Panc1 (cell line): ENCODE measurements at regions not wholly inside any gene's neighbourhood (a gene's known extent, or its start where the extent isn't known, plus 50 kb on each side); places are given as distances from the start of the nearest gene placed in this dataset.

Source experiments
- ATAC-seq: fragments of 200-7000 bp; cut with Tn5 transposase; 2 replicates; pipeline ENCODE4 v1.9.1; 2020; ENCODE audit warnings: mild to moderate bottlenecking, moderate library complexity
- BruUV-seq: library from RNA; stranded (reverse); fragments of 400-500 nt; replicated peaks from 2 replicates; lab custom pipeline; 2021; lab: Mats Ljungman, UMichigan
- CTCF ChIA-PET: fragments of 300-600 bp; sonication (Branson Sonifier 250); formaldehyde crosslinking; loops from one replicate; lab custom pipeline; 2022; ENCODE audit warnings: antibody characterized with exemption; lab: Charles Lee
- POLR2A ChIA-PET: fragments of 300-600 bp; sonication (Branson Sonifier 250); formaldehyde crosslinking; loops from one replicate; lab custom pipeline; 2022; ENCODE audit warnings: antibody characterized with exemption; lab: Charles Lee
- DNase-seq: peaks from one replicate; pipeline ENCODE4 v3.0.0-alpha.2; 2010; ENCODE audit warnings: low read depth, low spot score
- H3K27ac ChIP-seq: 2 replicates; pipeline ENCODE4 v1.5.1; 2011; ENCODE audit warnings: mild to moderate bottlenecking, low read length, inconsistent platforms
- H3K27me3 ChIP-seq: fragments of 200-500 bp; sonication (Bioruptor generic); 2 replicates; pipeline ENCODE4 v1.6.0; 2014; ENCODE audit warnings: low read length, inconsistent platforms; ENCODE audit not compliant: control insufficient read depth, insufficient read depth
- H3K36me3 ChIP-seq: fragments of 200-500 bp; sonication (Bioruptor generic); 2 replicates; pipeline ENCODE4 v1.5.1; 2014; ENCODE audit warnings: inconsistent platforms, mild to moderate bottlenecking, low read length, moderate library complexity; ENCODE audit not compliant: control insufficient read depth, insufficient read depth
- H3K4me1 ChIP-seq: 2 replicates; pipeline ENCODE4 v1.5.1; 2011; ENCODE audit warnings: inconsistent platforms, mild to moderate bottlenecking, low read length, moderate library complexity; ENCODE audit not compliant: control insufficient read depth, insufficient read depth
- H3K4me3 ChIP-seq, 2 experiments: 2 replicates each; pipeline ENCODE4 v1.5.1; 2011 to 2012; ENCODE audit warnings: low read depth in 2 of 2, low read length in 2 of 2, mild to moderate bottlenecking in 2 of 2, inconsistent platforms in 1 of 2, moderate library complexity in 1 of 2
- H3K9me3 ChIP-seq: fragments of 200-500 bp; sonication (Bioruptor generic); 2 replicates; pipeline ENCODE4 v1.5.1; 2014; ENCODE audit warnings: low read depth, mild to moderate bottlenecking, inconsistent platforms, low read length, moderate library complexity; ENCODE audit not compliant: control insufficient read depth, insufficient read depth
- POLR2AphosphoS5 ChIP-seq: IDR thresholded peaks from 2 replicates; pipeline ENCODE4 v1.6.1; 2012; ENCODE audit warnings: mild to moderate bottlenecking, low read depth, low read length, moderate library complexity
- SIN3A ChIP-seq: IDR thresholded peaks from 2 replicates; pipeline ENCODE4 v1.6.1; 2012; ENCODE audit warnings: low read depth, mild to moderate bottlenecking, low read length, moderate library complexity, borderline replicate concordance; ENCODE audit not compliant: insufficient read depth
- TCF7L2 ChIP-seq: IDR thresholded peaks from 2 replicates; pipeline ENCODE4 v1.6.1; 2011; ENCODE audit warnings: mild to moderate bottlenecking, low read depth, low read length, inconsistent platforms
- in situ Hi-C: cut with HindIII; loops from 2 replicates; pipeline ENCODE4 v1.10.0; 2016; ENCODE audit warnings: low sequenced_read_pairs, low pct_unique_long_range_greater_than_20kb
- intact Hi-C: fragments of 100-400 bp; cut with micrococcal nuclease; formaldehyde crosslinking; loops from one replicate; pipeline ENCODE4 v1.10.0; 2022; ENCODE audit not compliant: unreplicated experiment
- TF ChIP-seq, protein P1 (sequence below): fragments of 450-650 bp; IDR thresholded peaks from 2 replicates; pipeline ENCODE4 v1.5.1; 2017; ENCODE audit warnings: mild to moderate bottlenecking
- TF ChIP-seq, protein P2 (sequence below), 2 experiments: IDR thresholded peaks; 2 replicates each; pipeline ENCODE4 v1.6.1; 2011 to 2012; ENCODE audit warnings: low read depth in 2 of 2, control low read depth in 1 of 2, low read length in 1 of 2, mild to moderate bottlenecking in 1 of 2, moderate library complexity in 1 of 2; ENCODE audit not compliant: insufficient read depth in 1 of 2

DNA sequence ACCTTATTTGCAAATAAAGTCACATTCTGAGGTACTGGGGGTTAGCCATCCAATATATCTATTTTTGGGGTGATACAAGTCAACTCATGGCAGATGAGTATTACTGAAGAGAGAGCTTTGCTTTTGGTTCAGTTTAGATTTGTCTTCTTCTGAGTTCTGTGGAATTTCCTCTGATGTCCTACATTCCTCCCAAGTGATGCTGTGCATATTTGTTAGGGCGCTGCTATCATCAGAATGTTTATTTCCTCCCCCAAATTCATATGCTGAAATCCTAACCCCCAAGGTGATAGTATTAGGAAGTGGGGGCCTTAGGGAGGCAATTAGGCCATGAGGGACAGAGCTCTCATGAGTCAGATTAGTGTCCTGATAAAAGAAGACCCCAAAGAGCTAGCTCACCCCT, 96.2 kb upstream of the WLS start:
- no peak for DNase-seq
- ChIA-PET POLR2A (no interaction called here), CTCF (no interaction called here)
- Histone ChIP-seq H3K27me3 (no peaks in the 10 kb centered on the region), H3K4me1 (no peaks in the 10 kb centered on the region), H3K36me3 (no peaks in the 10 kb centered on the region), H3K4me3 (no peak overlapping the region), H3K9me3 (no peaks in the 10 kb centered on the region), H3K27ac (no peak overlapping the region)
- BruUV-seq = no TSS peak
- intact Hi-C loops = no loop called here
- no peak for ATAC-seq
- in situ Hi-C loops = no loop called here
- TF ChIP-seq, protein P1, sequence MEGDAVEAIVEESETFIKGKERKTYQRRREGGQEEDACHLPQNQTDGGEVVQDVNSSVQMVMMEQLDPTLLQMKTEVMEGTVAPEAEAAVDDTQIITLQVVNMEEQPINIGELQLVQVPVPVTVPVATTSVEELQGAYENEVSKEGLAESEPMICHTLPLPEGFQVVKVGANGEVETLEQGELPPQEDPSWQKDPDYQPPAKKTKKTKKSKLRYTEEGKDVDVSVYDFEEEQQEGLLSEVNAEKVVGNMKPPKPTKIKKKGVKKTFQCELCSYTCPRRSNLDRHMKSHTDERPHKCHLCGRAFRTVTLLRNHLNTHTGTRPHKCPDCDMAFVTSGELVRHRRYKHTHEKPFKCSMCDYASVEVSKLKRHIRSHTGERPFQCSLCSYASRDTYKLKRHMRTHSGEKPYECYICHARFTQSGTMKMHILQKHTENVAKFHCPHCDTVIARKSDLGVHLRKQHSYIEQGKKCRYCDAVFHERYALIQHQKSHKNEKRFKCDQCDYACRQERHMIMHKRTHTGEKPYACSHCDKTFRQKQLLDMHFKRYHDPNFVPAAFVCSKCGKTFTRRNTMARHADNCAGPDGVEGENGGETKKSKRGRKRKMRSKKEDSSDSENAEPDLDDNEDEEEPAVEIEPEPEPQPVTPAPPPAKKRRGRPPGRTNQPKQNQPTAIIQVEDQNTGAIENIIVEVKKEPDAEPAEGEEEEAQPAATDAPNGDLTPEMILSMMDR = no peak
- TF ChIP-seq, protein P2, sequence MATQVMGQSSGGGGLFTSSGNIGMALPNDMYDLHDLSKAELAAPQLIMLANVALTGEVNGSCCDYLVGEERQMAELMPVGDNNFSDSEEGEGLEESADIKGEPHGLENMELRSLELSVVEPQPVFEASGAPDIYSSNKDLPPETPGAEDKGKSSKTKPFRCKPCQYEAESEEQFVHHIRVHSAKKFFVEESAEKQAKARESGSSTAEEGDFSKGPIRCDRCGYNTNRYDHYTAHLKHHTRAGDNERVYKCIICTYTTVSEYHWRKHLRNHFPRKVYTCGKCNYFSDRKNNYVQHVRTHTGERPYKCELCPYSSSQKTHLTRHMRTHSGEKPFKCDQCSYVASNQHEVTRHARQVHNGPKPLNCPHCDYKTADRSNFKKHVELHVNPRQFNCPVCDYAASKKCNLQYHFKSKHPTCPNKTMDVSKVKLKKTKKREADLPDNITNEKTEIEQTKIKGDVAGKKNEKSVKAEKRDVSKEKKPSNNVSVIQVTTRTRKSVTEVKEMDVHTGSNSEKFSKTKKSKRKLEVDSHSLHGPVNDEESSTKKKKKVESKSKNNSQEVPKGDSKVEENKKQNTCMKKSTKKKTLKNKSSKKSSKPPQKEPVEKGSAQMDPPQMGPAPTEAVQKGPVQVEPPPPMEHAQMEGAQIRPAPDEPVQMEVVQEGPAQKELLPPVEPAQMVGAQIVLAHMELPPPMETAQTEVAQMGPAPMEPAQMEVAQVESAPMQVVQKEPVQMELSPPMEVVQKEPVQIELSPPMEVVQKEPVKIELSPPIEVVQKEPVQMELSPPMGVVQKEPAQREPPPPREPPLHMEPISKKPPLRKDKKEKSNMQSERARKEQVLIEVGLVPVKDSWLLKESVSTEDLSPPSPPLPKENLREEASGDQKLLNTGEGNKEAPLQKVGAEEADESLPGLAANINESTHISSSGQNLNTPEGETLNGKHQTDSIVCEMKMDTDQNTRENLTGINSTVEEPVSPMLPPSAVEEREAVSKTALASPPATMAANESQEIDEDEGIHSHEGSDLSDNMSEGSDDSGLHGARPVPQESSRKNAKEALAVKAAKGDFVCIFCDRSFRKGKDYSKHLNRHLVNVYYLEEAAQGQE (IDR thresholded peaks at IDR 0.05; ENCODE audit: insufficient read depth in 1 of 2, low read depth in 2 of 2, low read length in 1 of 2) = no peak
- TF ChIP-seq TCF7L2 (no peak), SIN3A (no peak), POLR2AphosphoS5 (no peak)

DNA sequence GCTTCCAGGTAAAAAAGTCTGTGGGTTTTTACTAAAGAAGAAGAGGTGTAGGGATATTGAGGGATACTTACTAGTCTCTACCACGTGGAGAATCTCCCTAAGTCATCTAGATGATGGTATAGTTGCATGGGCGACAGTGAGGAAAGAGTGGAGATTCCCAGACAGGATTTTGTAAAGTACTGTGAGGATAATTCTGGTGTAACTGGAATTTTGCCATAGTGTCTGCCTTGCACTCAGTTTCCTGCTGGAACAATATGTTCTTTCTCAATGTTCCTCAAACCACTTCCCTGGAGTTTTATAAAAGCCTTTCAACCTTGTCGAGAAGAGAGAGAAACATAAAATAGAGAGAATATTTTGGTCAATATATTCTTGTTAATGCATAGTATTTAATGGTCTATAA, 95.1 kb upstream of the WLS start:
- ChIA-PET POLR2A (no interaction called here), CTCF (no interaction called here)
- ATAC-seq = no peak
- no peak overlapping the region for H3K4me3 ChIP-seq
- DNase-seq = no peak
- H3K36me3 ChIP-seq = no peaks in the 10 kb centered on the region
- H3K4me1 ChIP-seq = no peaks in the 10 kb centered on the region
- in situ Hi-C loops (no loop called here), intact Hi-C loops (no loop called here)
- TF ChIP-seq, protein P2 (IDR thresholded peaks at IDR 0.05; ENCODE audit: insufficient read depth in 1 of 2, low read depth in 2 of 2, low read length in 1 of 2) = no peak
- no peak for TF ChIP-seq POLR2AphosphoS5
- no peak for TF ChIP-seq TCF7L2
- TF ChIP-seq, protein P1 = no peak
- no peak for TF ChIP-seq SIN3A
- BruUV-seq = no TSS peak
- H3K27ac ChIP-seq = no peak overlapping the region
- no peaks in the 10 kb centered on the region for H3K9me3 ChIP-seq
- H3K27me3 ChIP-seq = no peaks in the 10 kb centered on the region
